ENCODE measurements at regions not wholly inside any gene's neighbourhood (a gene's known extent, or its start where the extent isn't known, plus 50 kb on each side); places are given as distances from the start of the nearest gene placed in this dataset.

GRCh38 chr11:26909515-26909914, 84.4 kb upstream of the FIBIN start:
- no peak for TF ChIP-seq CTCF (optimal IDR thresholded peaks at IDR 0.05 in 1 of 3, IDR thresholded peaks at IDR 0.05 in 1 of 3, conservative IDR thresholded peaks at IDR 0.05 in 1 of 3; ENCODE audit: extremely low read depth in 1 of 3, insufficient read depth in 2 of 3, low read length in 3 of 3)
- TF ChIP-seq EZH2 (IDR thresholded peaks at IDR 0.05; ENCODE audit: low read length), result no peak
